Urinary bladder (tissue), 3 donors: ENCODE measurements at regions not wholly inside any gene's neighbourhood (a gene's known extent, or its start where the extent isn't known, plus 50 kb on each side); places are given as distances from the start of the nearest gene placed in this dataset.

Experiments
- DNase-seq: peaks from one replicate; pipeline ENCODE4 v3.0.0-alpha.2; 2015; ENCODE audit errors: extremely low spot score
- H3K27ac ChIP-seq: one replicate; pipeline ENCODE4 v1.5.1; 2013; ENCODE audit warnings: low read depth, mild to moderate bottlenecking, moderate library complexity
- H3K36me3 ChIP-seq: one replicate; pipeline ENCODE4 v1.6.1; 2013; ENCODE audit warnings: mild to moderate bottlenecking, moderate library complexity; ENCODE audit not compliant: insufficient read depth
- H3K4me1 ChIP-seq: one replicate; pipeline ENCODE4 v1.6.1; 2013; ENCODE audit warnings: mild to moderate bottlenecking, moderate library complexity; ENCODE audit not compliant: insufficient read depth
- H3K4me3 ChIP-seq: one replicate; pipeline ENCODE4 v1.5.1; 2013; ENCODE audit warnings: low read depth, low read length
- WGBS: extraction: QIAGEN DNeasy Blood & Tissue Kit; methylation state at CpG from one replicate; pipeline ENCODE4 v1.1.7; 2013; 5-methylcytosine and 5-hydroxymethylcytosine counted together
- donor health status: healthy with polysubstance abuse.
- donor health status: healthy.

GRCh38 chr5:124393584-124394379, 352.7 kb downstream of the ZNF608 start:
- Histone ChIP-seq H3K4me3 (no peak overlapping the region), H3K27ac (no peak overlapping the region), H3K36me3 (no peaks in the 10 kb centered on the region), H3K4me1 (no peaks in the 10 kb centered on the region)
- WGBS, result 88% methylated on average over 5 of the region's 5 CpGs
- DNase-seq, result no peak

- DNase-seq, result no peak
- no peak overlapping the region for H3K27ac ChIP-seq
- no peaks in the 10 kb centered on the region for H3K4me1 ChIP-seq
- no peaks in the 10 kb centered on the region for H3K36me3 ChIP-seq
- no peak overlapping the region for H3K4me3 ChIP-seq
Observed at GRCh38 chr5:124383693-124384092, 362.7 kb downstream of the ZNF608 start.

- Histone ChIP-seq H3K36me3 (no peaks in the 10 kb centered on the region), H3K27ac (no peak overlapping the region), H3K4me3 (no peak overlapping the region), H3K4me1 (no peaks in the 10 kb centered on the region)
- WGBS, result 95% methylated on average over 1 of the region's 1 CpG
- DNase-seq, result no peak
Observed at GRCh38 chr5:124377386-124377785, 369.1 kb downstream of the ZNF608 start.

- 96% methylated on average over 3 of the region's 3 CpGs for WGBS
- no peak overlapping the region for H3K27ac ChIP-seq
- H3K36me3 ChIP-seq, result no peaks in the 10 kb centered on the region
- H3K4me1 ChIP-seq, result no peaks in the 10 kb centered on the region
- DNase-seq, result no peak
- no peak overlapping the region for H3K4me3 ChIP-seq
Observed at GRCh38 chr5:124373883-124374282, 372.6 kb downstream of the ZNF608 start.

GRCh38 chr5:124372457-124372856, 374.0 kb downstream of the ZNF608 start:
- Histone ChIP-seq H3K4me3 (no peak overlapping the region), H3K36me3 (no peaks in the 10 kb centered on the region), H3K27ac (no peak overlapping the region), H3K4me1 (no peaks in the 10 kb centered on the region)
- DNase-seq, result no peak
- WGBS, result 82% methylated on average over 4 of the region's 4 CpGs

- 25% methylated on average over 4 of the region's 4 CpGs for WGBS
- H3K36me3 ChIP-seq, result no peaks in the 10 kb centered on the region
- no peaks in the 10 kb centered on the region for H3K4me1 ChIP-seq
- no peak overlapping the region for H3K27ac ChIP-seq
- no peak for DNase-seq
- no peak overlapping the region for H3K4me3 ChIP-seq
Observed at GRCh38 chr5:124371111-124371706, 375.2 kb downstream of the ZNF608 start.

- no peak for DNase-seq
- Histone ChIP-seq H3K4me1 (no peaks in the 10 kb centered on the region), H3K27ac (no peak overlapping the region), H3K36me3 (no peaks in the 10 kb centered on the region), H3K4me3 (no peak overlapping the region)
Observed at GRCh38 chr5:124370601-124371000, 375.8 kb downstream of the ZNF608 start.

GRCh38 chr5:124365361-124365801, 381.1 kb downstream of the ZNF608 start:
- Histone ChIP-seq H3K4me3 (no peak overlapping the region), H3K4me1 (no peaks in the 10 kb centered on the region), H3K36me3 (no peaks in the 10 kb centered on the region), H3K27ac (no peak overlapping the region)
- no peak for DNase-seq
- 79% methylated on average over 4 of the region's 4 CpGs for WGBS

- H3K36me3 ChIP-seq, result no peaks in the 10 kb centered on the region
- no peak overlapping the region for H3K4me3 ChIP-seq
- 72% methylated on average over 1 of the region's 1 CpG for WGBS
- no peaks in the 10 kb centered on the region for H3K4me1 ChIP-seq
- H3K27ac ChIP-seq, result no peak overlapping the region
- DNase-seq, result no peak
Observed at GRCh38 chr5:124355928-124356327, 390.5 kb downstream of the ZNF608 start.

- DNase-seq, result no peak
- H3K4me1 ChIP-seq, result no peaks in the 10 kb centered on the region
- no peak overlapping the region for H3K4me3 ChIP-seq
- H3K27ac ChIP-seq, result no peak overlapping the region
- whole genome bisulfite sequencing, result 73% methylated on average over 5 of the region's 5 CpGs
- no peaks in the 10 kb centered on the region for H3K36me3 ChIP-seq
Observed at GRCh38 chr5:124353016-124353415, 393.4 kb downstream of the ZNF608 start.

GRCh38 chr5:124352312-124352711, 394.1 kb downstream of the ZNF608 start:
- Histone ChIP-seq H3K27ac (no peak overlapping the region), H3K4me1 (no peaks in the 10 kb centered on the region), H3K4me3 (no peak overlapping the region), H3K36me3 (no peaks in the 10 kb centered on the region)
- WGBS, result 88% methylated on average over 4 of the region's 4 CpGs
- DNase-seq, result no peak

GRCh38 chr5:124349931-124350330, 396.5 kb downstream of the ZNF608 start:
- Histone ChIP-seq H3K4me1 (no peaks in the 10 kb centered on the region), H3K4me3 (no peak overlapping the region), H3K36me3 (no peaks in the 10 kb centered on the region), H3K27ac (no peak overlapping the region)
- no peak for DNase-seq
- WGBS, result 93% methylated on average over 4 of the region's 4 CpGs

GRCh38 chr5:124343451-124343867, 403.0 kb downstream of the ZNF608 start:
- 76% methylated on average over 5 of the region's 5 CpGs for WGBS
- no peaks in the 10 kb centered on the region for H3K4me1 ChIP-seq
- DNase-seq, result no peak
- no peaks in the 10 kb centered on the region for H3K36me3 ChIP-seq
- no peak overlapping the region for H3K27ac ChIP-seq
- H3K4me3 ChIP-seq, result no peak overlapping the region

- Histone ChIP-seq H3K4me3 (no peak overlapping the region), H3K36me3 (no peaks in the 10 kb centered on the region), H3K4me1 (no peaks in the 10 kb centered on the region), H3K27ac (peak overlapping the region; percentile 10)
- 52% methylated on average over 1 of the region's 1 CpG for WGBS
- DNase-seq, result no peak
Observed at GRCh38 chr5:124342986-124343385, 403.5 kb downstream of the ZNF608 start.
